SK-N-SH treated with all-trans-retinoic acid at 6 μM for 48 hours (cell line): ENCODE measurements at regions not wholly inside any gene's neighbourhood (a gene's known extent, or its start where the extent isn't known, plus 50 kb on each side); places are given as distances from the start of the nearest gene placed in this dataset.

Experiments used
- BACH2 ChIP-seq: fragments of 250-450 bp; sonication (Bioruptor Pico); IDR thresholded peaks from 2 replicates; pipeline ENCODE4 v1.9.0; 2021; ENCODE audit warnings: mild to moderate bottlenecking, borderline replicate concordance
- CREB5 ChIP-seq: fragments of 250-450 bp; sonication (Bioruptor Pico); IDR thresholded peaks from 2 replicates; pipeline ENCODE4 v1.5.1; 2020; ENCODE audit warnings: low read depth, mild to moderate bottlenecking, moderate library complexity
- CSDC2 ChIP-seq: fragments of 250-450 bp; sonication (Bioruptor Pico); IDR thresholded peaks from 2 replicates; pipeline ENCODE4 v1.5.0; 2020; ENCODE audit warnings: mild to moderate bottlenecking, moderate library complexity
- ESRRG ChIP-seq: fragments of 250-450 bp; sonication (Bioruptor Pico); IDR thresholded peaks from 2 replicates; pipeline ENCODE4 v1.6.1; 2021; ENCODE audit warnings: mild to moderate bottlenecking
- GLIS3 ChIP-seq: fragments of 250-450 bp; sonication (Bioruptor Pico); IDR thresholded peaks from 2 replicates; pipeline ENCODE4 v1.5.0; 2020; ENCODE audit warnings: mild to moderate bottlenecking, moderate library complexity
- PPARA ChIP-seq: fragments of 250-450 bp; sonication (Bioruptor Pico); IDR thresholded peaks from 2 replicates; pipeline ENCODE4 v1.5.0; 2020; ENCODE audit warnings: mild to moderate bottlenecking, borderline replicate concordance
- RARB ChIP-seq: fragments of 250-450 bp; sonication (Bioruptor Pico); IDR thresholded peaks from 2 replicates; pipeline ENCODE4 v1.8.0; 2021; ENCODE audit warnings: mild to moderate bottlenecking, moderate library complexity
- SNAI2 ChIP-seq: fragments of 250-450 bp; sonication (Bioruptor Pico); IDR thresholded peaks from 2 replicates; pipeline ENCODE4 v1.5.0; 2020; ENCODE audit warnings: mild to moderate bottlenecking, moderate library complexity
- TOX ChIP-seq: fragments of 250-450 bp; sonication (Bioruptor Pico); IDR thresholded peaks from 2 replicates; pipeline ENCODE4 v1.8.0; 2021; ENCODE audit warnings: mild to moderate bottlenecking, moderate library complexity, borderline replicate concordance
- TSHZ2 ChIP-seq: fragments of 250-450 bp; sonication (Bioruptor Pico); IDR thresholded peaks from 2 replicates; pipeline ENCODE4 v1.5.0; 2020; ENCODE audit warnings: mild to moderate bottlenecking, moderate library complexity
- ZC3H10 ChIP-seq: fragments of 250-450 bp; sonication (Bioruptor Pico); IDR thresholded peaks from 2 replicates; pipeline ENCODE4 v1.5.1; 2021; ENCODE audit warnings: mild to moderate bottlenecking, moderate library complexity
- ZFP30 ChIP-seq: fragments of 450-650 bp; formaldehyde crosslinking; IDR thresholded peaks from 2 replicates; pipeline ENCODE4 v1.5.0; 2022; ENCODE audit warnings: mild to moderate bottlenecking, moderate library complexity
- TF ChIP-seq, protein P1 (sequence below): fragments of 250-450 bp; sonication (Bioruptor Pico); IDR thresholded peaks from 2 replicates; pipeline ENCODE4 v1.8.0; 2020; ENCODE audit warnings: mild to moderate bottlenecking, moderate library complexity, borderline replicate concordance
- TF ChIP-seq, protein P2 (sequence below): fragments of 250-450 bp; sonication (Bioruptor Pico); IDR thresholded peaks from 2 replicates; pipeline ENCODE4 v1.5.1; 2021; ENCODE audit warnings: mild to moderate bottlenecking, moderate library complexity

DNA sequence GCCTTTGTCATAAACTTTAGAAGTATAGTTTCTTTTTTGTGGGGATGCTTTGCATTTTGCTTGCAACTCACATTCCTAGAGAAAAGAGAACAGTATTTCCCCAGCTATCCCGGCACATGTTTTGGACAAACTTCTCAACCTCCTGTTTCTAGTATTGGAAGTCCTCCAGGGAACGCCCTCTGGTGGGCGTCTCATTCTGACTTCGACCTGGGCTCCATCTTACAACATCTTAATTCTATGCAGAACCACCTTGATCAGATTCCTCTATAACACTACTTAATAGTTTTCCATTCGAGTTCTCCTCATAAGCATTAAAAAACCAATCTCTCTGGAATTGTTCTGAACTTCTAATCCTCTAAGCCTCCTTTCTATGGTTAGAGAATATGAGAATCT lies 139.5 kb upstream of the FZD8 start:
- no peak for TF ChIP-seq CREB5 (CRISPR knock-in tag)
- no peak for TF ChIP-seq TOX (CRISPR knock-in tag)
- TF ChIP-seq ESRRG (CRISPR knock-in tag): no peak
- TF ChIP-seq, protein P1, sequence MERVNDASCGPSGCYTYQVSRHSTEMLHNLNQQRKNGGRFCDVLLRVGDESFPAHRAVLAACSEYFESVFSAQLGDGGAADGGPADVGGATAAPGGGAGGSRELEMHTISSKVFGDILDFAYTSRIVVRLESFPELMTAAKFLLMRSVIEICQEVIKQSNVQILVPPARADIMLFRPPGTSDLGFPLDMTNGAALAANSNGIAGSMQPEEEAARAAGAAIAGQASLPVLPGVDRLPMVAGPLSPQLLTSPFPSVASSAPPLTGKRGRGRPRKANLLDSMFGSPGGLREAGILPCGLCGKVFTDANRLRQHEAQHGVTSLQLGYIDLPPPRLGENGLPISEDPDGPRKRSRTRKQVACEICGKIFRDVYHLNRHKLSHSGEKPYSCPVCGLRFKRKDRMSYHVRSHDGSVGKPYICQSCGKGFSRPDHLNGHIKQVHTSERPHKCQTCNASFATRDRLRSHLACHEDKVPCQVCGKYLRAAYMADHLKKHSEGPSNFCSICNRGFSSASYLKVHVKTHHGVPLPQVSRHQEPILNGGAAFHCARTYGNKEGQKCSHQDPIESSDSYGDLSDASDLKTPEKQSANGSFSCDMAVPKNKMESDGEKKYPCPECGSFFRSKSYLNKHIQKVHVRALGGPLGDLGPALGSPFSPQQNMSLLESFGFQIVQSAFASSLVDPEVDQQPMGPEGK: no peak
- TF ChIP-seq CSDC2 (CRISPR knock-in tag): no peak
- TF ChIP-seq SNAI2: no peak
- no peak for TF ChIP-seq PPARA (CRISPR knock-in tag)
- TF ChIP-seq ZFP30 (CRISPR knock-in tag): no peak
- no peak for TF ChIP-seq RARB (CRISPR knock-in tag)
- TF ChIP-seq BACH2 (CRISPR knock-in tag): no peak
- TF ChIP-seq, protein P2, sequence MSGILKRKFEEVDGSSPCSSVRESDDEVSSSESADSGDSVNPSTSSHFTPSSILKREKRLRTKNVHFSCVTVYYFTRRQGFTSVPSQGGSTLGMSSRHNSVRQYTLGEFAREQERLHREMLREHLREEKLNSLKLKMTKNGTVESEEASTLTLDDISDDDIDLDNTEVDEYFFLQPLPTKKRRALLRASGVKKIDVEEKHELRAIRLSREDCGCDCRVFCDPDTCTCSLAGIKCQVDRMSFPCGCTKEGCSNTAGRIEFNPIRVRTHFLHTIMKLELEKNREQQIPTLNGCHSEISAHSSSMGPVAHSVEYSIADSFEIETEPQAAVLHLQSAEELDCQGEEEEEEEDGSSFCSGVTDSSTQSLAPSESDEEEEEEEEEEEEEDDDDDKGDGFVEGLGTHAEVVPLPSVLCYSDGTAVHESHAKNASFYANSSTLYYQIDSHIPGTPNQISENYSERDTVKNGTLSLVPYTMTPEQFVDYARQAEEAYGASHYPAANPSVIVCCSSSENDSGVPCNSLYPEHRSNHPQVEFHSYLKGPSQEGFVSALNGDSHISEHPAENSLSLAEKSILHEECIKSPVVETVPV (CRISPR knock-in tag): no peak
- no peak for TF ChIP-seq TSHZ2
- TF ChIP-seq GLIS3 (CRISPR knock-in tag): no peak
- TF ChIP-seq ZC3H10 (CRISPR knock-in tag): no peak
